Left cardiac atrium (tissue), 4 donors: ENCODE measurements at regions not wholly inside any gene's neighbourhood (a gene's known extent, or its start where the extent isn't known, plus 50 kb on each side); places are given as distances from the start of the nearest gene placed in this dataset.
A peak's percentile ranks its signal among the peaks of the same experiment; 100 is the strongest.

ENCODE experiments used
- ATAC-seq, 2 donors: fragments of 200-7000 bp; cut with Tn5 transposase; one replicate each; pipeline ENCODE4 v1.9.1; 2020; ENCODE audit warnings: mild to moderate bottlenecking in 2 of 2, moderate library complexity in 2 of 2
- DNase-seq: peaks from one replicate; pipeline ENCODE4 v3.0.0-alpha.2; 2020
- intact Hi-C, 2 donors: fragments of 100-400 bp; cut with DNase I; formaldehyde crosslinking; loops; one replicate each; pipeline versions ENCODE4 v1.14.1 to v1.15.1; 2022 to 2023
- donor health status: DM: no; HTN: yes; CAD: no.
- donor health status: DM: no; HTN: yes; CAD: no; lungs with severe emphysema.
- donor health status: DM: yes; HTN: yes; CAD: no.
- donor health status: Dilated cardiomyopathy.

DNA sequence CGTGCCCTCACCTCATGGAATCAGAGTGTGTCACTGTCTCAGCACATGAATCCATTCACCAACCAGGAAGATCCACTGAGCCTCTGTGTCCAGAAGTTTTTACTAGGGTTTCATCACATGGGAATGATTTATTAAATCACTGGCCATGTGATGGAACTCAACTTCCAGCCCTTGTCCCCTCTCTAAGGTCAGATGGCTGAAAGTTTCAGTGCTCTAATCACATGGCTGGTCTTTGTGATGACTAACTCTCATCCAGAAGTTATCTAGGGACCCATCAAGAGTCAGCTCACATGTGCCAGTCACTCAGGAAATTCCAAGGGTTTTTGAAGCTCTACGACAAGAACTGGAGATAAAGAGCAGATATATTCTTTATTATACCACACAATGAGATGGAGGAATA lies 140.5 kb upstream of the GYPC start:
- DNase-seq (no peak), ATAC-seq (no peak)
- intact Hi-C loops = no loop called here

DNA sequence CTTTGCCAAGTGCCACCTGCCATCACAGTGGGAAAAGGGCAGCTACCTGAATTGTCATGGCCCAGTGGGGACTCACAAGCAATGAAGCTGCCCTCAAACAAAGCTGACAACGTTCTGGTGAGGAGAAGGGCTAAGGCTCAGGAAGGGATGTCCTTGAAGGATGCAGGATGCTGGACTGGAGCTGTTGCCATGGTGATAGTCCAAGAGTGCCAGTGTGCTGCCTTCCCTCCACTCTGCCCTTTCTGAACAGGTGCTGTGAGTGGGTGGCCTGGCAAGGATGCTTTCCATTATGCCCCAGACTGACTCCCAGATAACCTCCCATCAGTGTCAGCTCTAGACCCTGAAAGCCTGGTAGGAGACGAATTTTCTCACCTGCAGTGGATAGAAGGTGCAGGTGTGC lies 137.8 kb upstream of the GYPC start:
- ATAC-seq = no peak
- no peak for DNase-seq
- intact Hi-C loops = no loop called here

DNA sequence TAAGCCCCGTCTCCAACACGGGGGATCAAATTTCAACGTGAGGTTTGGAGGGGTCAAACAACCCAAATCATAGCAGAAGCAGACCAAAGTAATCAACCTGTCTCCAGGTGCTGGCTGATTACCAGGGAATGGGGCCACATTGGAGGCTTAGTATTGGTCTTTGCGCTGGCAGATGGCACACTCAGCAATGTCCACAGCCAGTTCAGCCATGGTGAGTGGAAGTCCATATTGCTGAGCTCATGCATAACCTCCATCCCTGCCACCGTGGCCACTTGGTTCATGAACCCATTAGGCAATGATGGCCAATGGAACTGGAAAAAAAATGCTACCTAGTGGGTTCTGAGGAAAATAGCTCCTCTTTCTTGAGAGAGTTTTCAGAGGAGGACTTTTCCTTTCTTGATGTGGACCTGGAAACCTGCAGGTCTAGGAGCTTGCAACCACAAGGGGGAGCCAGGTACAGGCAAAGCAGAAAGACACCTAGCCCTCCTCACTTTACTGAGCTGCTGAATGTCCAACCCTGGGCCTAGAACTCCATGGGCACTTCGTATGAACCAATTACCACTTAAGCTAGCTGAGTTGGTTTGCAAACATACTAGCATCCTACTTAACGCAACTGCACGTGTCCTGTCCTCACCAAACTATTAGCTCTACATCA lies 128.0 kb upstream of the GYPC start:
- DNase-seq (peak; percentile 67), ATAC-seq (peak; percentile 57 to 64)
- intact Hi-C loops = loop anchor here in 1 of 2 donors (2.0 kb wide), 1 partner anchor 249 kb away; no protein-coding TSS in a partner anchor

DNA sequence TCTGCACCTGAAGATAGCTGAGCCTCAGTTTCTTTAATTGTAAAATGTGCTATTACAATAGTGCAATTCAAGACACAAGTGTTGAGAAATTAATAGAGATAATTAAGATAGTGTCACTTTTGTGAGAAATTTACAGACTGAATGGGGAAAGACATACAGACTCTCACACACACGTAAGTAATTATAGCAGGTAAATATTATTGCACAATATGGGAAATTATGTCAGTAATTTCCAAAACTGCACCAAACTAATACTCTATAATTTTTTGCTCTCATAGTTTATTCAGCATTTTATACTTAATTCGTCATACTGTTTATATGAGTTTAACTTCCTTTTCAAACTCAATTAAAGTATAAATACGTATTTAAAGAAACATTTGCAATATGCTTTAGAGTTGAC lies 124.9 kb upstream of the GYPC start:
- no peak for DNase-seq
- intact Hi-C loops = loop anchor here in 1 of 2 donors (5.0 kb wide), 1 partner anchor 246 kb away; no protein-coding TSS in a partner anchor

DNA sequence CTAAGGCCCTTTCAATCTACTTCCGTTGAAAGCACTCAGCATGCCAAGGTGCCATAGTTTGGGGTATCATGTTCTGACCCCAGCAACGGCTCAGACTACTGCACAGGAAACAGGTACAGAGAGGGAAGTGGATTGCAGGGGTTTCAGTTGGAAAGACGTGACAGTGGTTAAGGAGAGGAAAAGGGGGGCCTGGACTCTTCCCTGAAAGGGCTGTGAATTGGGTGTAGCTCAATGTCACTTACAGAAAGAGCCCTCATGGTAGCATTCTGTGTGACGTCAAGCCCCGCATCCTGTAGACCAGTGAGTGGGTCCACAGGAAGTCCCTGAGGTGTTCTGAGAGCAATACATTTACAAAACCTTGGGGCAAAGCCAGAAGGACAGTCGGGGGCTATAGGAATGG lies 121.5 kb upstream of the GYPC start:
- DNase-seq (no peak), ATAC-seq (no peak)
- intact Hi-C loops = loop anchor here in 1 of 2 donors (5.0 kb wide), 1 partner anchor 243 kb away; no protein-coding TSS in a partner anchor

More for the DNA sequence above, 124.9 kb upstream of the GYPC start:
- ATAC-seq = no peak

GRCh38 chr2:126535408-126535807 lies 120.5 kb upstream of the GYPC start:
- intact Hi-C loops = no loop called here
- ATAC-seq (no peak), DNase-seq (no peak)

DNA sequence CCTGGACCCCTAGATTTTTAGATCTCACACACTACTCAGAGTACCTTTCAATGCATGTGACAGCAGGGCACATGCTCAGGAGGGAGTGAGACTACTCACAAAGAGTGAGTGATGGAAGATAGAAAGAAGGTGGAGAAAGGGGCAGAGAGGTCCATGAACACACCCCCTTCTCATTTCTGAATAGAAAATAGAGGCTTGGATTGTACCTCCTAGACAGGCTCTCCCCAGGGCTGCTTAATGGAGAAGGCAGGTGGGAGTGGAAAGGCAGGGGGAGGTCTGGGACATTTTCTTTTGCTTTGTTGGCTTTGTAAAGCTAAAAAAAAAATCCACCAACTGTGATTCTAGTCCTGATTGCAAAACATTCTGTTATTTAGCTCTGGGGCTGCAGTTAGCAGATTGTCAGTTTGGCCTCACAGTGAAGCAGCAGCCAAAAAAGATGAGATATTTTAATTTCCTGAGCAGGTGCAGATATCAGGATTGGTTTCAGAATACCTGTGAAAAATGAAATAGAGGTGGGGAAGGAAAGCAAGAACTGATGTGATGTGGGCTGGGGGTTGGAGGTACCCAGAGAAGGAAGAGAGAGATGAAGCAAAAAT lies 119.3 kb upstream of the GYPC start:
- ATAC-seq = no peak
- intact Hi-C loops = no loop called here
- DNase-seq = no peak

DNA sequence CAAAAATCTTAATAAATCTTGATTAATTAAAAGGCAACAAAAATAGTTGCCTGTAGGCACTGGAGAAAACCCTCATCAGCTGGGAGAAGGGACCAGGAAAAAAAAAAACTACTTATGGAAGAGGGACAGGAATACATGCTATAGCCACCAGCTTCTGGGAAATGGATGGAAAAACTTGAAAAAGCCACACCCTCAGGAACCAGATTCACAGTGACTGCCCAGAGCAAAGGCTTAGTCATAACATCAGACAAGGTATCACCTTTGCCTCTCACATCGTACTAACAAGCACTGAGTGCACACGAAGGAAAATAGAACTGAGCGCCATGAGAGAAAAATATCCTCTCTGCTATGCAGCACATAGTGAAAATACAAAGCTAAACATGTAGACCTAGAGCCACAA lies 116.9 kb upstream of the GYPC start:
- intact Hi-C loops = no loop called here
- DNase-seq = no peak
- ATAC-seq = no peak

- ATAC-seq = no peak
- intact Hi-C loops = no loop called here
- DNase-seq = no peak
Measured at GRCh38 chr2:126542247-126542646, 113.7 kb upstream of the GYPC start.

DNA sequence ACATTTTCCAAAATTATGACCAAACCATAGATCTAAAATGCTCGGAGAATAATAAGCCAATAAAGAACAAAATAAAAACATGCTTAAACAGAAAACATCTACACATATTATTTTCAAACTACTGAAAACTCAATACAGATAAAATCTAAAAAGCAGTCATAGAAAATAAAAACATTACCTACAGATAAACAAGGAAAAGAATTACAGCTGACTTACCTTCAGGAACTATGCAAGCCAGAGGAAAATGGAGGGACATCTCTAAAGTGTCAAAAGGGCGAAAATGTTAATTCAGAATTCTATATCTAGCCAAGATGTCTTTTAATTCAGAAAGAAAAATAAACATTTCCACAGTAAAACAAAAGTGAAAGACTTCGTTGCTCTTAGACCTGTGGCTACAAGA lies 112.9 kb upstream of the GYPC start:
- intact Hi-C loops = no loop called here
- ATAC-seq (no peak), DNase-seq (no peak)

DNA sequence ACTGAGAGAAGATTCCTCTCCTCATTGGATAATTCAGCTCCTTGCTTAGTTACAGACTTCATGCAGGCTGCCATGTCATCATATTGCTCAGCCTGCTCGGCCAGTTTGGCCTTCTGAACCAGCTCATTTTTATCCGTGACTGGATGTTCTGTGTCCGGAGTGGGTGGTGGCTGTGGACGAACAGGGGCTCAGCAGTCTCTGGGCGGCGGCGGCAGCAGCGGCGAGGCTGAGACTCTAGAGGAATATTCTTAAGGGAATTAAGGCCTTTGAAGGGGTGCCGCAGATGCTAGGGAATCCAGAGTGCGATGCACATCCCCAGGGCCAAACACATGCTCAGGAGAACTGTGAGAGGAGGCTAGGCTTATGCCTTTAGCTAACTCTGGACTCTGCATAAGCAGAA lies 97.9 kb upstream of the GYPC start:
- no peak for DNase-seq
- no peak for ATAC-seq
- intact Hi-C loops = no loop called here

DNA sequence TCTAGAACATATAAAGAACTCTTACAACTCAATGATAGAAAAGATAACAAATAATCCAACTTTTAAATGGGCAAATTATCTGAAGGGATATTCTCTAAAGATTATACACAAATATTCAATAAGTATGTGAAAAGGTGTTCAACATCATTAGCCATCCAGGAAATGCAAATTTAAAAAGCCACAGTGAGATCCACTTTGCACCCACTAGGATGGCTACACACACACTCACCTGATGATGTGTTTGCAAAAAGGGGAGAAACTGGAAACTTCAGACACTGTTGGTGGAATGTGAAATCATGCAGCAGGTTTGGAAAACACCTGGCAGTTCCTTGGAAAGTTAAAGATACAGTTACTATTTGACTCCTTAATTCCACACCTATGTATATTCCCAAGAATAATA lies 87.2 kb upstream of the GYPC start:
- ATAC-seq (no peak), DNase-seq (no peak)
- intact Hi-C loops = no loop called here

DNA sequence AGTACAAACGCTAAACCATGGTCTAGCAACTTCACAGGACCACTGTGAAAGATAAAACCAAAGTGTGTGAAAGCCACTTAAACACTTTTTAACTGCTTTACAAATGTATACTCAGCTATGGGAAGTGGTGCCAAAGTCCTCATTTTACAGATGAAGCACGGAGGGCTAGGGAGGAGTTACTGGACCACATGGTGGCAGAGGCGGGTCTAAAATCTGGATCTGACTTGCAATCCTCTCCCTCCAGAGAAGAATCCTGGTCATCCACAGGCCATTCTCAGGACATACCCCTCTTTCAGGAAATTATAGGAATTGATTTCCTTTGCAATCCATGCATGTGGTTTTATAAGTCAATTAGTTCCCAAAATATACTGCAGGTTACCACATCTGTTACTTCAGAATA lies 84.6 kb upstream of the GYPC start:
- ATAC-seq = no peak
- DNase-seq = no peak
- intact Hi-C loops = no loop called here

DNA sequence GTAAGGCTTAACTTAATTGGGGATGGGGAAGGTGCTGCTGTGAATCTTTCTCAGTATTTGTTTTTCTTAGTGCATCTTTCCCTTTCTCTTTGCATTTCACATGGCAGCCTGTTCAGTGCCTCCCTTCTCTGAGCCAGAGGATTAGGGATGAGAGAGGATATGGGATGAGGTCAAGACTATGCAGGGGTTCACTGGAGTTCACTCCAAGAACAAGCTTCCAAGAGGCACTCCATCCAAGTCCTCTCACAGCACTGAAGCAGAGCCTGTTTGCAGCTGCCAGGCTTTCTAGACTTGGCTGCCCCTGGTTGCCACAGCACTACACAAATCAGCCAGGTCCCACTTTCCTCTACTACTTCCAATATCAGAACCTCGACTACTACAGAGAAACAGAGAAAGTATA lies 80.3 kb upstream of the GYPC start:
- intact Hi-C loops = no loop called here
- DNase-seq = no peak
- no peak for ATAC-seq

- DNase-seq (no peak), ATAC-seq (no peak)
- intact Hi-C loops = no loop called here
Measured at GRCh38 chr2:126579868-126580267, 76.1 kb upstream of the GYPC start.

GRCh38 chr2:126586317-126586716 lies 69.6 kb upstream of the GYPC start:
- intact Hi-C loops = no loop called here
- DNase-seq (peak; percentile 29), ATAC-seq (peak in 1 of 2 donors; percentile 81)

DNA sequence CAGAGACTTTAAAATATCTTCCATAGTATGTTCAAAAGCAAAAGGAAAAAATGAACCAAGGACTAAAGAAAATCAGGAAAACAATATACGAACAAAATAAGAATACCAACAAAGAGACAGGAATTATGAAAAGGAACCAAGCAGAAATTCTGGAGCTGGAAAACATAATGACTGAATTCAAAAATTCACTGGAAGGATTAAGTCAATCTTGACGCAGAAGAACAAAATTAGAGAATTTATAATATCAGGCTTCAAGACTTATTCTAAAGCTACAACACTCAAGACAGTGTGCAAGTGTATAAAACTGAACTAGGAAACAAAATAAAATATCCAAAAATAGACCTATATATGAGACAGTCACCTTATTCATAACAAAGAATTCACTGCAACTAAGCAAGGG lies 56.9 kb upstream of the GYPC start:
- ATAC-seq = no peak
- DNase-seq = no peak
- intact Hi-C loops = no loop called here

DNA sequence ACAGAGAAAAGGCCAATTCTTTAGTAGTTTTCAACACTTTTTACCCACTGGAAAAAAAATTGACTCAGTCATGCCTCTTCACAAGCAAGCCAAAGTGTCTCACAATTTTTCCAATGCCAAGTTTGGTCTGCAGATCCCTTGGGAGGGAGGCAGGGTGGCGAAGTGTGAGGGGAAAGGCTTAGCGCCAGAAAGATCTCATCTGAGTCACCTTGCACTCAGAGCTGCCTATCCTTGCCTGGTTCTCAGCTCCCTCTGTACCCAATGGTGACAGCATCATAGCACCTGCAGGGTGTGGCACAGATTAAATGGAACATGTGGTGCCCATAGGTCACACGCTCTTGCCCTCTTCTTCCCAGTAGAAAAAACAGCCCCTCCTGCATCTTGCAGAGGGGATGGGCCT lies 55.2 kb upstream of the GYPC start:
- intact Hi-C loops = no loop called here
- ATAC-seq = no peak
- no peak for DNase-seq

- no peak for ATAC-seq
- intact Hi-C loops = no loop called here
- DNase-seq = no peak
Measured at GRCh38 chr2:126602334-126602733, 53.6 kb upstream of the GYPC start.
